NCI-H510A (cell line): ENCODE measurements at regions not wholly inside any gene's neighbourhood (a gene's known extent, or its start where the extent isn't known, plus 50 kb on each side); places are given as distances from the start of the nearest gene placed in this dataset.

Source experiments
- DNase-seq: peaks from one replicate; lab custom pipeline; 2025; lab: John Stamatoyannopoulos, UW

- DNase-seq = no peak
These were observed 433.9 kb upstream of the ZNF608 start for GRCh38 chr5:125180231-125180829.

- DNase-seq = no peak
These were observed 434.7 kb upstream of the ZNF608 start for GRCh38 chr5:125181159-125181558.

GRCh38 chr5:125181955-125182354, 435.5 kb upstream of the ZNF608 start:
- no peak for DNase-seq

GRCh38 chr5:125185740-125186139, 439.3 kb upstream of the ZNF608 start:
- no peak for DNase-seq

- no peak for DNase-seq
These were observed 440.5 kb upstream of the ZNF608 start for GRCh38 chr5:125186911-125187375.

GRCh38 chr5:125189531-125189941, 443.1 kb upstream of the ZNF608 start:
- DNase-seq = no peak

GRCh38 chr5:125190232-125191087, 444.0 kb upstream of the ZNF608 start:
- no peak for DNase-seq

- DNase-seq = no peak
These were observed 448.4 kb upstream of the ZNF608 start for GRCh38 chr5:125194883-125195282.

- DNase-seq = no peak
These were observed 450.2 kb upstream of the ZNF608 start for GRCh38 chr5:125196481-125197111.

GRCh38 chr5:125197321-125197720, 450.9 kb upstream of the ZNF608 start:
- DNase-seq = no peak

- DNase-seq = peak; percentile 63
These were observed 452.0 kb upstream of the ZNF608 start for GRCh38 chr5:125198270-125198974.

GRCh38 chr5:125199373-125199772, 452.9 kb upstream of the ZNF608 start:
- DNase-seq = no peak

- DNase-seq = no peak
These were observed 453.8 kb upstream of the ZNF608 start for GRCh38 chr5:125199968-125200865.

GRCh38 chr5:125200866-125201373, 454.5 kb upstream of the ZNF608 start:
- DNase-seq = no peak

GRCh38 chr5:125201446-125202052, 455.1 kb upstream of the ZNF608 start:
- DNase-seq = no peak

GRCh38 chr5:125202353-125202752, 455.9 kb upstream of the ZNF608 start:
- no peak for DNase-seq

- DNase-seq = no peak
These were observed 456.5 kb upstream of the ZNF608 start for GRCh38 chr5:125202871-125203438.

GRCh38 chr5:125203912-125204311, 457.5 kb upstream of the ZNF608 start:
- DNase-seq = no peak

GRCh38 chr5:125205601-125206225, 459.3 kb upstream of the ZNF608 start:
- no peak for DNase-seq

- DNase-seq = no peak
These were observed 461.4 kb upstream of the ZNF608 start for GRCh38 chr5:125207856-125208255.
